Gastroesophageal sphincter (tissue), 3 donors: ENCODE measurements at regions not wholly inside any gene's neighbourhood (a gene's known extent, or its start where the extent isn't known, plus 50 kb on each side); places are given as distances from the start of the nearest gene placed in this dataset.

ENCODE experiments used
- POLR2A ChIP-seq, 2 donors: fragments of 450-650 bp; IDR thresholded peaks; one replicate each; pipeline ENCODE4 v1.6.1; 2017; ENCODE audit warnings: antibody characterized with exemption in 2 of 2, mild to moderate bottlenecking in 2 of 2, moderate library complexity in 1 of 2
- POLR2AphosphoS5 ChIP-seq: sonication (generic); formaldehyde crosslinking; IDR thresholded peaks from one replicate; pipeline ENCODE4 v1.6.1; 2017; ENCODE audit warnings: antibody characterized with exemption
- TF ChIP-seq, protein P1 (sequence below), 4 experiments: fragments of 200-600 bp in 2 of 4; fragments of 450-650 bp in 2 of 4; sonication (generic) in 1 of 4; IDR thresholded peaks; one replicate each; pipeline ENCODE4 v1.5.1; 2017 to 2019; ENCODE audit warnings: antibody characterized with exemption in 4 of 4, mild to moderate bottlenecking in 2 of 4, moderate library complexity in 2 of 4

DNA sequence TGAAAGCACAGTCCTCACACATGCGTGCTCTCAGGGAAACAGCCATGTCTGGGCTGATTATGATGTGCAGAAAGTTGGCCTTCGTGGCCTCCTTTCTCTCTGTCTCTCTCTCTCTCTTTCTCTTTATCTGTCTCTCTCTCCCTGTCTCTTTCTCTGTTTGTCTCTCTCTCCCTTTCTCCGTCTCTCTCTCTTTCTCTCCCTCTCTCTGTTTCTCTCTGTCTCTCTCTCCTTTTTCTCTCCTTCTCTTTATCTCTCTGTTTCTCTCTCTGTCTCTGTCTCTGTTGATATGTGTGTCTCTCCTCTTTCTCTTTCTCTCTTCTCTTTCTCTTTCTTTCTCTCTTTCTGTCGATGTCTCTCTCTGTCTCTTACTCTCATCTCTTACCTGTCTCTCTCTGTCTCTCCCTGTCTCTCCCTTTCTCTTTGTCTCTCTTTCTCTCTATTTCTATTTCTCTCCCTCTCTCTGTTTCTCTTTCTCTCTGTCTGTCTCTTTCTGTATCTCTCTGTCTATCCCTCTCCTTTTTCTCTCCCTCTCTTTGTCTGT lies 105.4 kb upstream of the MPP7 start:
- TF ChIP-seq, protein P1, sequence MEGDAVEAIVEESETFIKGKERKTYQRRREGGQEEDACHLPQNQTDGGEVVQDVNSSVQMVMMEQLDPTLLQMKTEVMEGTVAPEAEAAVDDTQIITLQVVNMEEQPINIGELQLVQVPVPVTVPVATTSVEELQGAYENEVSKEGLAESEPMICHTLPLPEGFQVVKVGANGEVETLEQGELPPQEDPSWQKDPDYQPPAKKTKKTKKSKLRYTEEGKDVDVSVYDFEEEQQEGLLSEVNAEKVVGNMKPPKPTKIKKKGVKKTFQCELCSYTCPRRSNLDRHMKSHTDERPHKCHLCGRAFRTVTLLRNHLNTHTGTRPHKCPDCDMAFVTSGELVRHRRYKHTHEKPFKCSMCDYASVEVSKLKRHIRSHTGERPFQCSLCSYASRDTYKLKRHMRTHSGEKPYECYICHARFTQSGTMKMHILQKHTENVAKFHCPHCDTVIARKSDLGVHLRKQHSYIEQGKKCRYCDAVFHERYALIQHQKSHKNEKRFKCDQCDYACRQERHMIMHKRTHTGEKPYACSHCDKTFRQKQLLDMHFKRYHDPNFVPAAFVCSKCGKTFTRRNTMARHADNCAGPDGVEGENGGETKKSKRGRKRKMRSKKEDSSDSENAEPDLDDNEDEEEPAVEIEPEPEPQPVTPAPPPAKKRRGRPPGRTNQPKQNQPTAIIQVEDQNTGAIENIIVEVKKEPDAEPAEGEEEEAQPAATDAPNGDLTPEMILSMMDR (IDR thresholded peaks at IDR 0.05): no peak
- TF ChIP-seq POLR2A (IDR thresholded peaks at IDR 0.05): no peak
- TF ChIP-seq POLR2AphosphoS5: no peak
